ENCODE measurements at regions not wholly inside any gene's neighbourhood (a gene's known extent, or its start where the extent isn't known, plus 50 kb on each side); places are given as distances from the start of the nearest gene placed in this dataset.

DNA sequence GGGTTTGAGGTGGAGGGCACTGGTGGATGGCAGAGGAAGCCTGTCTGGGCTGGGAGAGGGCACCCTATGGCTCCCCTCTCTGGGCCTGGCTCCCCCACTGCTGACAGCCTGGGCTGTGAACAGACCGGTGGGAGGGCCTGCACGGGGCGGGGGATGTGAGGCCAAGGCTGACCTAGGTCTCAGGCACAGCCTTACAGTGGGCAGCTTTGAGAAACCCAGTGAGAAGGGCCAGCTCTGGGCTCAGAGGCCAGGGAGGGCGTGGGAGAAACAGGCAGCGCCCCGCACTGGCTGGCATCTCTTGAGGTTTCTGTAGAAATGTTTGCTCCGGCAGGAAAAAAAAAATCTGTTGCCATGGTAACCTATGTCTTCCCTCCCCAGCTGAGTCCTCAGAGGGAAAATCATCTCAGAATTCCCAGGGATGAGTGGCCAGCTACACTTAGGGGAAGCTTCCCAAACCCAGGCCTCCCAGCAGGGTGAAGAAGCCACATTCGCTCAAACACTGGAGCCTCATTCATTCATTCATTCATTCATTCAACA is 71.7 kb upstream of the TAF1B start:
- TF ChIP-seq EZH2phosphoT487 (IDR thresholded peaks at IDR 0.05; ENCODE audit: borderline replicate concordance, low read length) (no peak), CTCF (IDR thresholded peaks at IDR 0.05; ENCODE audit: low read depth, low read length, poor library complexity, severe bottlenecking) (no peak)
- Histone ChIP-seq H3K27me3 (ENCODE audit: control insufficient read depth, low read length) (no peaks in the 10 kb centered on the region; the same call in 1 of the 2 replicates), H4K20me1 (ENCODE audit: control insufficient read depth, insufficient read depth, low read depth, low read length) (no peaks in the 10 kb centered on the region), H3K4me2 (ENCODE audit: low read length) (no peak overlapping the region), H3K79me2 (ENCODE audit: control insufficient read depth, low read length) (no peaks in the 10 kb centered on the region), H3K27ac (ENCODE audit: low read depth, low read length) (no peak overlapping the region), H3K9me3 (ENCODE audit: control insufficient read depth, insufficient read depth, low read length) (no peaks in the 10 kb centered on the region), H3K36me3 (ENCODE audit: control insufficient read depth, low read length) (no peaks in the 10 kb centered on the region), H3K9me2 (replicated peaks; ENCODE audit: control insufficient read depth, low read length) (no peaks in the 10 kb centered on the region), H3K4me3 (ENCODE audit: low read length) (no peak overlapping the region), H3F3A (ENCODE audit: control insufficient read depth, insufficient read depth) (no peaks in the 10 kb centered on the region), H3K4me1 (ENCODE audit: control insufficient read depth, low read length) (peaks cover 28% of the 10 kb centered on the region)

DNA sequence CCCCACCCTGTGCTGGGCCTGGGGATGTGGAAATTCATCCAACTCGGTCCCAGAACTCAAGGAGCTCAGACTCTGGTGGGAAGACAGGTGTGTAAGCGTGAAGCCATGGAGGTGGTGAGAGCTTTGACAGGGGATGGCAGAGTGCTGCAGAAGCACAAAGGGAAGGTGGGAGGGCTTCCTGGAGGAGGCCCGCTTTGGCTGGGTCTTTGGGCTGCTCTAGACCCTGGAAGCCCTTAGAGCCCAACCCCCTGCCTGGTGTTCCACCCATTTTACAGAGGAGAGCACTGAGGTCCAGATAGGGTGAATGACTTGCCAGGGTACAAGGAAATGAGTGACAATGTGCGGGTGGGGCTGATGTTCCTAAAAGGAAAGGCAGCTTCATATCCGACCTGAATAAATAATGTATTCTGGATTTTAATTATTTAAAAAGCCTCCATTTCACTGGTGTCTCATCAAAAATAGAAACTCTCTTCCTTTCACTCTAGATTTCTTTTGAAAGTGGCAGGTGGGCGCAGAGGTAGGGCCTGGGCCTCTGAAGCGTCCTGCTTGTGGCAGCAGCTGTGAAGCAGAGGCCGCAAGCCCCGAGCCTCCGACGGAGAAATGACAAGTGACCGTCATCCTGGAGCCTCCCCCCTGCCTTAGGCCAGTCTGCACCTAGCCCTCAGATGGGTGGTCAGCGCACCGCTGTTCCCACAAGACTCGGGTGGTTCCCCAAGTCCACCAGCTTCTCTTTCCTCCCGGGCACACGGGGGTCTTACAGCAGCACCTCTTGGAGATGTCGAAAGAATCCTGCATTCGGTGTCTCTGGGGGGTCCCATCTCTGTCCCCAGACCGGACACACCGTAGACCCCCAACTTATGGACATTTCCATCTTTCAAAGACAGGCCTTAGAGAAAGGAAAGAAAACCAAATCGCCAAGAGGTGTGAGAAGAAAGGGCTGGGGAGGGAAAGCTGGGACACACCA is 71.0 kb upstream of the TAF1B start:
- H3K27ac ChIP-seq (ENCODE audit: low read depth, low read length) = no peak overlapping the region
- H3K36me3 ChIP-seq (ENCODE audit: control insufficient read depth, low read length) = no peaks in the 10 kb centered on the region
- no peak overlapping the region for H3K4me3 ChIP-seq (ENCODE audit: low read length)
- TF ChIP-seq CTCF (IDR thresholded peaks at IDR 0.05; ENCODE audit: low read depth, low read length, poor library complexity, severe bottlenecking) = no peak
- TF ChIP-seq EZH2phosphoT487 (IDR thresholded peaks at IDR 0.05; ENCODE audit: borderline replicate concordance, low read length) = no peak
- H3K9me3 ChIP-seq (ENCODE audit: control insufficient read depth, insufficient read depth, low read length) = no peaks in the 10 kb centered on the region
- H3K27me3 ChIP-seq (ENCODE audit: control insufficient read depth, low read length) = no peaks in the 10 kb centered on the region; the same call in 1 of the 2 replicates
- peaks cover 20% of the 10 kb centered on the region for H3K4me1 ChIP-seq (ENCODE audit: control insufficient read depth, low read length)
- no peaks in the 10 kb centered on the region for H4K20me1 ChIP-seq (ENCODE audit: control insufficient read depth, insufficient read depth, low read depth, low read length)
- H3K4me2 ChIP-seq (ENCODE audit: low read length) = no peak overlapping the region
- no peaks in the 10 kb centered on the region for H3K9me2 ChIP-seq (replicated peaks; ENCODE audit: control insufficient read depth, low read length)
- H3F3A ChIP-seq (ENCODE audit: control insufficient read depth, insufficient read depth) = no peaks in the 10 kb centered on the region
- no peaks in the 10 kb centered on the region for H3K79me2 ChIP-seq (ENCODE audit: control insufficient read depth, low read length)

DNA sequence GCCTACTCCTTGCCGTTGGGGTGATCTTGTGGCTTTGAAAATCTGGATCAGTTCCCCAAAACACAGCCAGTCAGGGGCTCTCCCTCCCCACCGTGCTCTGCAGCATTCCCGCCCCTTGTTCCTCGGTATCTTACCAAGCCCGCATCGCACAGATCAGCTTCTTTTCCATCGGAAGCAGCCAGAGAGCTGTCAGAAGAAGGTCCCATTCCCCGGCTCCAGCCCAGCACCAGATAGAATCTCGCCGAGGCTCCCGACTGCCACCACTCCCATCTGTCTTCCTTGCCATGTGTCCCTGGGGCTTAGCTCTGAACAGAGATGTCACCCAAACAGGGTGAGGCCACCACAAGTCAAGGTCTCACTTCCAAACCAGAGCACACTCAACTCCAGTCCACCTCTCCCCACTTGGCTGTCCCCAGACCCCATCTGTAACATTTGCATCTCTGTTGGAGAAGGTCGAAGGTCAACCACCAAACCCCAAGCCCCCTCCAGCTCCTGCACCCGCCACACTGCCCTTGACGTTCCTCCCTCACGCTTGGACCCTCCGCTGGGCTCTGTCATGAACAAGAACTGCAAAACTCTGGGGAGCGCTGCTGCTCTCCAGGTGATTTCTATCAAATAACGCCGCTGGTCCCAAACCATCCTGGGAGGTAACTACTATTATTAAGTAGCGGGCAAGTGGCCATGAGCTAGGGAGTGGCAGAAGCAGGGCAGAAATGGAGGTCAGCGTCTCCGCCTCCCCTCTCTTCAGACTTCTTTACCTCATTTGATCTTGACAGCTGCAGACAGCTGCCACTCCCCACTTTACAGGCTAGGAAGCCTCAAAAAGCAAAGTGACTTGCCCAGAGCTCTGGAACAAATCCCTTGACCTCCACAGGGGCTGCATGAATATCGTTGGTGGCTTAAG is 70.0 kb upstream of the TAF1B start:
- Histone ChIP-seq H3K79me2 (ENCODE audit: control insufficient read depth, low read length) (no peaks in the 10 kb centered on the region), H3K27me3 (ENCODE audit: control insufficient read depth, low read length) (no peaks in the 10 kb centered on the region; the same call in 1 of the 2 replicates), H4K20me1 (ENCODE audit: control insufficient read depth, insufficient read depth, low read depth, low read length) (no peaks in the 10 kb centered on the region), H3K9me2 (replicated peaks; ENCODE audit: control insufficient read depth, low read length) (no peaks in the 10 kb centered on the region), H3F3A (ENCODE audit: control insufficient read depth, insufficient read depth) (no peaks in the 10 kb centered on the region), H3K4me2 (ENCODE audit: low read length) (no peak overlapping the region), H3K9me3 (ENCODE audit: control insufficient read depth, insufficient read depth, low read length) (no peaks in the 10 kb centered on the region), H3K27ac (ENCODE audit: low read depth, low read length) (no peak overlapping the region), H3K36me3 (ENCODE audit: control insufficient read depth, low read length) (no peaks in the 10 kb centered on the region), H3K4me1 (ENCODE audit: control insufficient read depth, low read length) (peaks cover 17% of the 10 kb centered on the region), H3K4me3 (ENCODE audit: low read length) (no peak overlapping the region)
- TF ChIP-seq EZH2phosphoT487 (IDR thresholded peaks at IDR 0.05; ENCODE audit: borderline replicate concordance, low read length) (no peak), CTCF (IDR thresholded peaks at IDR 0.05; ENCODE audit: low read depth, low read length, poor library complexity, severe bottlenecking) (no peak)

Data from DOHH2 (cell line).